ENCODE measurements at regions not wholly inside any gene's neighbourhood (a gene's known extent, or its start where the extent isn't known, plus 50 kb on each side); places are given as distances from the start of the nearest gene placed in this dataset.

DNA sequence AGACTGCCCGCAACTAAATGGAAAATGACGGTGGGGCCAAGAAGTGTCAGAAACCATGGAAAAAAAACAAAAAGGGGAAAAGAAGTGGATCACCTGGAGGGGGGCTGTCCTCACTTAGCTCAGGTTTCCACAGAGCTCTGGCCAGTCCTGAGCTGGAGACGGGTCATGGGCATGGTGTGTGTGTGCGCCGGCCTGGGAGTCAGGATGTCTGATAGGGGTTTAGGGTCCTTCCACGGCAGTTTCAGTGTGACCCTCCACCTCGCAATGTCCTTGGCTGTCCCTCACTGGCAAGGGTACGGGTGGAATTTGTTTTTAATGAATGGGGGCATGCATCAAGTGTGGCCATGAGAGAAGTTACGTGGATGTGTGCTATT, 133.2 kb upstream of the MEIS1 start:
- TF ChIP-seq ATF2 (tag by site-specific recombination; IDR thresholded peaks at IDR 0.05; ENCODE audit: low read depth), result no peak
- TF ChIP-seq, protein P1, sequence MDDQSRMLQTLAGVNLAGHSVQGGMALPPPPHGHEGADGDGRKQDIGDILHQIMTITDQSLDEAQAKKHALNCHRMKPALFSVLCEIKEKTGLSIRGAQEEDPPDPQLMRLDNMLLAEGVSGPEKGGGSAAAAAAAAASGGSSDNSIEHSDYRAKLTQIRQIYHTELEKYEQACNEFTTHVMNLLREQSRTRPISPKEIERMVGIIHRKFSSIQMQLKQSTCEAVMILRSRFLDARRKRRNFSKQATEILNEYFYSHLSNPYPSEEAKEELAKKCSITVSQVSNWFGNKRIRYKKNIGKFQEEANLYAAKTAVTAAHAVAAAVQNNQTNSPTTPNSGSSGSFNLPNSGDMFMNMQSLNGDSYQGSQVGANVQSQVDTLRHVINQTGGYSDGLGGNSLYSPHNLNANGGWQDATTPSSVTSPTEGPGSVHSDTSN (CRISPR knock-in tag; IDR thresholded peaks at IDR 0.05), result no peak
- TF ChIP-seq, protein P2, sequence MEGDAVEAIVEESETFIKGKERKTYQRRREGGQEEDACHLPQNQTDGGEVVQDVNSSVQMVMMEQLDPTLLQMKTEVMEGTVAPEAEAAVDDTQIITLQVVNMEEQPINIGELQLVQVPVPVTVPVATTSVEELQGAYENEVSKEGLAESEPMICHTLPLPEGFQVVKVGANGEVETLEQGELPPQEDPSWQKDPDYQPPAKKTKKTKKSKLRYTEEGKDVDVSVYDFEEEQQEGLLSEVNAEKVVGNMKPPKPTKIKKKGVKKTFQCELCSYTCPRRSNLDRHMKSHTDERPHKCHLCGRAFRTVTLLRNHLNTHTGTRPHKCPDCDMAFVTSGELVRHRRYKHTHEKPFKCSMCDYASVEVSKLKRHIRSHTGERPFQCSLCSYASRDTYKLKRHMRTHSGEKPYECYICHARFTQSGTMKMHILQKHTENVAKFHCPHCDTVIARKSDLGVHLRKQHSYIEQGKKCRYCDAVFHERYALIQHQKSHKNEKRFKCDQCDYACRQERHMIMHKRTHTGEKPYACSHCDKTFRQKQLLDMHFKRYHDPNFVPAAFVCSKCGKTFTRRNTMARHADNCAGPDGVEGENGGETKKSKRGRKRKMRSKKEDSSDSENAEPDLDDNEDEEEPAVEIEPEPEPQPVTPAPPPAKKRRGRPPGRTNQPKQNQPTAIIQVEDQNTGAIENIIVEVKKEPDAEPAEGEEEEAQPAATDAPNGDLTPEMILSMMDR (tag by site-specific recombination; IDR thresholded peaks at IDR 0.05), result no peak
- no peak for TF ChIP-seq SALL2 (tag by site-specific recombination; IDR thresholded peaks at IDR 0.05; ENCODE audit: borderline replicate concordance)
- no peak for TF ChIP-seq REST (tag by site-specific recombination; IDR thresholded peaks at IDR 0.05)
- TF ChIP-seq, protein P3, sequence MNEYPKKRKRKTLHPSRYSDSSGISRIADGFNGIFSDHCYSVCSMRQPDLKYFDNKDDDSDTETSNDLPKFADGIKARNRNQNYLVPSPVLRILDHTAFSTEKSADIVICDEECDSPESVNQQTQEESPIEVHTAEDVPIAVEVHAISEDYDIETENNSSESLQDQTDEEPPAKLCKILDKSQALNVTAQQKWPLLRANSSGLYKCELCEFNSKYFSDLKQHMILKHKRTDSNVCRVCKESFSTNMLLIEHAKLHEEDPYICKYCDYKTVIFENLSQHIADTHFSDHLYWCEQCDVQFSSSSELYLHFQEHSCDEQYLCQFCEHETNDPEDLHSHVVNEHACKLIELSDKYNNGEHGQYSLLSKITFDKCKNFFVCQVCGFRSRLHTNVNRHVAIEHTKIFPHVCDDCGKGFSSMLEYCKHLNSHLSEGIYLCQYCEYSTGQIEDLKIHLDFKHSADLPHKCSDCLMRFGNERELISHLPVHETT (tag by site-specific recombination; IDR thresholded peaks at IDR 0.05), result no peak
